ENCODE measurements at regions not wholly inside any gene's neighbourhood (a gene's known extent, or its start where the extent isn't known, plus 50 kb on each side); places are given as distances from the start of the nearest gene placed in this dataset.
"Not testable (repeated sequence)": the region's sequence is repeated elsewhere in the genome, so short reads cannot be mapped to it uniquely, and the experiment has no call there.

DNA sequence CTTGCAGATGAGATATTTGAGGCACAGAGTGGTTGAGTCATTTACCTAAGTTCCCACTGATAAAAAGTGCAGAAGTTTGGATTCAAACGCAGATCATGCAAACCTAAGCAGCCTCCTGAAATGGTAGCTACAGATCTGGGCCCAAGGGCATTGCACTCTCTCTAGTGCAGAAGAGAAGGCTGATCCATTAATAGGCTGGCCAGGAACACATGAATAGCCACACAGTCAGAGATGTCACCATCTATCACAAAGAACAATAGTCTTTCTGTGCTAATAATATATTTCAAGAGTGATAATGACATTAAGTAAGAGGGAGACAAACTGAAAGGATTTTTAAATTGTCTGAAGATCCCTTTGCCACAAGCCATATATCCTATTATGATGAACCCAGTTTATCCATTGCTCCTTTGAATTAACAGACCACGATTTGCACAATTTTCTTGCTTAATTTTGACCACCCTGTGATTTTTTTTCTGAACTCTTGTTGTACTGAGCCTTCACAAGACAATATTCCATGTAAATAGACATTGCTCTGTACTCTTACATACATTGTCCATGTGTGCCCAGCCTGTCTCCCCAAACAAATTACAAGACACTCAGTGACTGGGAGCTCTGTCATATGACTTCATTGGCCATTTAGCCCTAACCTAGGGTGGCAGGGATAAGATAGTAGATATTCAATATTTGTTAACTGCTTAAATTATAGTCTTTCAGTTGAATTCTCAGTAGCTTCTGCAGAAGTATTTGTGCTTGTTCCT is 112.4 kb upstream of the RBPJ start:
- DNase-seq (ENCODE audit: low read depth, low spot score) = no peak

DNA sequence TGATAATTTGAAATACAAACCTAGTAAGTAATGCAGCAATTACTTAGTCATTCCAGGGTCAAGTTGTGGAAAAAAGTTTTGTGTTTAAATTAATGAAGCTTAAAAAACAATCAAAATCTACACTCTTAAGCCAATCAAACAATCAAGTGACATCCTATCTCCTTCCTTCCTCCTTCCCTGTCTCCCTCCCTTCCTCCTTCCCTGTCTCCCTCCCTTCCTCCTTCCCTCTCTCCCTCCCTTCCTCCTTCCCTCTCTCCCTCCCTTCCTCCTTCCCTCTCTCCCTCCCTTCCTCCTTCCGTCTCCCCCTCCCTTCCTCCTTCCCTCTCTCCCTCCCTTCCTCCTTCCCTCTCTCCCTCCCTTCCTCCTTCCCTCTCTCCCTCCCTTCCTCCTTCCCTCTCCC is 111.4 kb upstream of the RBPJ start:
- not testable (repeated sequence) for DNase-seq (ENCODE audit: low read depth, low spot score)

DNA sequence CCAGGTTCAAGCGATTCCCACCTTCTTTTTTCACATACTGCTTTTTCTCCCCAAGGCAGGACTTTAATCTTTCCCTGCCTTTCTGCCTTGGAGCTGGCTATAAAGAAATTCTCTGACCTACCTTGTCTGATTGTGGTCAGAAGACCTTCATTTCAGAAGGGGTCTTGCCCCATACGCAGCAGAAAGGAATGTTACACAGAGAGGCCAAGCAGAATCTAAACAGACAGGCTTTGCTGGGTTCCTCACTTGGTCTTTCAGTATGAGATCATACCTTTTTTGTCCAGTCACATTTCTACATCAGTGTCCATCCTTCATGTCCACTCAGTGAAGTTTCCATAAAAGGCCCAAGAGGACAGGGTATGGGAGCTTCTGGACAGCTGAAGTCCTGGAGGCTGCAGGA is 108.3 kb upstream of the RBPJ start:
- no peak for DNase-seq (ENCODE audit: low read depth, low spot score)

DNA sequence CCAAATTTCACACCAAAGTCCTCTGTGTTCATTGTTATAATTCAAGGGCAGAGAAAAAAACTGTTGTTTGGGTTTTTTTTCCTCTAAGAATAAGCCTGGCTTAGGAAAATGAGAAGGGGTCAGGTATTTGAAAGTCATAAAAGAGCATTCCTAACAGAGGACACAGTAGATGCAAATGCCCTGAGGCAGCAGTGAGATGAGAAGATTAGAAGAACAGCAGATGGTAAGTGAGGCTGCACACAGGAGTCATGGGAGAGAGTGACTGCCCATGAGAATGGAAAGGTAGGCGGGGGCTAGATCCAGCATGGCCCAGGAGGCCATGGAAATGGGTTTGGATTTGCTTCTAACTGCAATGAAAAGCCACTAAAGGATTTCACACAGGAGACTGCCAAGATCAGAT is 107.5 kb upstream of the RBPJ start:
- no peak for DNase-seq (ENCODE audit: low read depth, low spot score)

DNA sequence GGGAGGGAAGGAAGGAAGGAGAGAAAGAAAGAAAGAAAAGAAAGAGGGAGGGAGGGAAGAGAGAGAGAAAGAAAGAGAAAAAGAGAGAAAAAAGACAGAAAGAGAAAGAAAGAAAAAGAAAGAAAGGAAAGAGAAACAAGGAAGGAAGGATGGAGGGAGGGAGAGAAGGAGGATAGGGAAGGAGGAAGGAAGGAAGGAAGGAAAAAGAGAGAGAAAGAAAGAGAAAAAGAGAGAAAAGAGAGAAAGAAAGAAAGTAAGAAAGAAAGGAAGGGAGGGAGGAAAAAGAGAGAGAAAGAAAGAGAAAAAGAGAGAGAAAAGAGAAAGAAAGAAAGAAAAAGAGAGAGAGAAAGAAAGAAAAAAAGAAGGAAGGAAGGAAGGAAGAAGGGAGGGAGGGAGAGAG is 105.8 kb upstream of the RBPJ start:
- DNase-seq (ENCODE audit: low read depth, low spot score) = no peak

DNA sequence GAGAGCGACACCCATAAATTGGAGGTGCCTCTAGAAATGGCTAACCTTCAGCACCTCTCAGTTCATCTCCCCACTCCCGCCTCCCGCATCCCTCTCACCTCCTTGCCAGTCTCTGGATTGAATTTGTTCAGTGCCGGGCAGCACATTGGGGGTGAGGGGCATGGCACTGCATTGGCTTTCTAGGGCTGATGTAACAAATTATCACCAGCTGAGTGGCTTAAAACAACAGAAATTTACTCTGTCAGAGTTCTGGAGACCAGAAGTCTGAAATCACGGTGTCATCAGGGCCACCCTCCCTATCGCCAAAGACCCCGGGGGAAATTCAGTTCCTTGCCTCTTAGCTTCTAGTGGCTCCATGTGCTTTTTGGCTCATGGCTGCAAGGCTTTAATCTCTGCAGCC is 105.1 kb upstream of the RBPJ start:
- no peak for DNase-seq (ENCODE audit: low read depth, low spot score)

DNA sequence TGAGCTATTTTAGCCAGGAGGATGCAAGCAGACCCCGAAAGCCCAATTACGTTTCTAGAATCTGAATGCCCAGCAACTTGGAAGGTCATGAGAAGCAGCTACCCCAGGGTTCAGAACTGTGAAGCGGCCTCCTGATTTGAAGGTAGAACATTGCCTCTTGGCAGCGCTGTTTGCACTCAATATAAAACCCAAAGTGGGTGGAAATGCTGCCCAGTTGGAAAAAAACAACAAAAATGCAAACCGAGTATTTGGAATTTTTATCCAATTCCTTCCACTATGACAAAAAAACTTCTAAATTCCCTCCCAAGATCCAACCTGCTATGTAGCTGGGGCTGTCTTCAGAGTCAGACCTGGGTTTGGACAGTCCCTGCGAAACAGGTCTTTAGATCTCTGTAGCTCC is 103.3 kb upstream of the RBPJ start:
- no peak for DNase-seq (ENCODE audit: low read depth, low spot score)

DNA sequence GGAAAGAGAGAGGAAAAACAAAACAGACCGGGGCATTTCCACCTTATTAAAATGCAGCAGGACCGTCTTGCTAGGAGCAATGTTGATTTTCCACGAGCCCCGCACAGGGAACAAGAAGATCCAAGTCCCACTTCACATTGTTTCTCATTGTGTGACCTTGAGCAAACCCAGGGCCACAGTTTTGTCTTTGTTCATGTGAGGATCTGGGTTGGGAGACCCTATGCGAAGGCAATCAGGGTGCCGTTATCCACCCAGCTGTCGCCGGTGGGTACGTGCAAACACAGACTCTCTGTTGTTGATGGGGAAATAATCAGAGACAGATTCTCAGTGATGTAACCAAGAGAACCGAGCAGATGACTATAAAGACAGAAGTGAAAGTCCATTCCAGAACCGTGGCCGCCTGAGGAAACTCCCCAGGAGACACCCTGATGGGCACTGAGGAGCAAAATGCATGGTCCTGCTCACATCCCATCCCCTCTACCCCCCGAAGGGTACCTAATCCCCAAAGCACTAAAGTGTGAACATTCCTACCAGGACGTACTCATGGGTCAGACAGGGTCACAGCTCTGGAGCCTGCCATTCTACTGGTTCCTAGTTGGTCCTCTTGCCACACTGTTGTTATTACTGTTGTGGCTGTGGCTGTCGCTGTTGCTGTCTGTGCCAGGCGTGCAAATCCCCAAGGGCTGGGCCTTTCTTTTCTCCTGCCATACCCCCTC is 102.7 kb upstream of the RBPJ start:
- no peak for DNase-seq (ENCODE audit: low read depth, low spot score)

DNA sequence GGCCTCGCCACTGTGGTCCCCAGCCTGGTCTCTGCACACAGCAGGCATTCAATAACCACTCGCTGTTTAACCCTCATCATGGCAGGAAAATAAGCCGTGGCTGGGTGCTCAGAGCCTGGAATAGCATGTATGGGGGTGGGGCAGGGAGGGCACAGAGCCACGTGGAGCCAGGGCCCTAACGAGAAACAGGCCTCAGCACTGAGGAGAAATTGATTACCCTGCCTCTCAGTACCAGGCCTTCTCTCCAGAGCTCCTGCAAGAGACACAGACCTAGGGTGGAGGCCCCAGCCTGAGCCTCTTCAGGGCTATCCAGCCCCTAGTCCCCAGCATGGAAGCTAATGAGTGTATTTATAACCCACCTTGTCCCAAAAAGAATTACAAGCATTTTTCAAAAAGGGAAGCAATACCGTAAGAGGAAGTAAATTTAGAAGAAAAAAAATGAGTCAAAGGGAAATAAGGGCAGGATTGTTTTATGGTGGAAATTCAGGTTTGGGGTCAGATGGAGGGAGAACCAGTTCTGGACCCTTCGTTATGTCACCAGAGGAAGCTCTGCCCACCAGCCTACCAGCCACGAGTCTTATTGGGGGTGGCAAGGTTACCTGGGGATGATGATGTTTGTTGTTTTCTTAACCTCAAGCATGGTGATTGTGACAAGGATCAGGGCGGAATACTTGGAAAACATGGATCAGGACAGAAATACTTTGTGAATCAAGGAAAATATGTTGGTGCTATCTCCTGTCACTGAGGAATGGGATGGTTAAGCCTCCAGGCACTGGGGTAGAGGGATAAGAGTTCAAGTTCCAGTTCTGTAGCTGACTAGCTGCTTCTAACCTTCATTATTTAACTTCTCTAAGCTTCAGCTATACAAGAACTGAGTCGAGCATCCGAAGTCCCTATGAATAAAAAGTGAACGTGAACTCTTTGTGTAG is 101.9 kb upstream of the RBPJ start:
- DNase-seq (ENCODE audit: low read depth, low spot score) = no peak

DNA sequence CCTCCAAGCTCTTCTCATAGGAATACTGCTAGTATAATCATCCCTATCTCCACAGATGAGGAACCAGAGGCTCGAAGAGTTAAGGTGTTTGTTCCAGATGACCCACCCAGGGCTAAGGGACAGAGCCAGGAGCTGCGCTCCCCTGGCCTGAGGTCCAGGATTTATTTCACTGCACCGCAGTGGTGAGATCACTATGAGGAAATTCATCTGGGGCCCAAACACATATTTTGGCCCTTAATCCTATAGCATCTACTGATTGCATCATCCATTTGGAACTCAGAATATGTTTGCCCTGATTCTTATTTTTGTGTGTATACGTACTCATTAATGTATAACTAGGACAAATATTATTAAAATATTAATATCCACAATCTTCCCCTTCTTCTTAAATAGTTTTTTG is 100.1 kb upstream of the RBPJ start:
- DNase-seq (ENCODE audit: low read depth, low spot score) = no peak

DNA sequence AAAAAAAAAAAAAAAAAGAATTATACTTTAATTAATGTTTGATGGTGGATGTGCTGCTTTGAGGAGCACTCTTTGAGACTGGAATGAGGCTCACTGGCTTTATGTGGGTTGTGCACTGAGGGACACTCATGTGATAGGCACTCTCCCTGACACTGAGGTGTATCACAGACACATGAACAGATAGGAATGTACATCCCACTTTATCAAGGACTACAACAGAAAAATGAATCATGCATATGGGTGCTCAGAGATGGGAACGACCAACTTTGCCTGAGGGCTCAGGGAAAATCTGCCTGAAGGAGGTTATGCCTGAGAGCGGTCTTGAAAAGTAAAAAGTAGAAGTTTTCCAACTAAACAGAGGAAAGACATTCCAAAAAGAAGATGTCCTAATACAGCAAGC is 97.7 kb upstream of the RBPJ start:
- DNase-seq (ENCODE audit: low read depth, low spot score) = no peak

DNA sequence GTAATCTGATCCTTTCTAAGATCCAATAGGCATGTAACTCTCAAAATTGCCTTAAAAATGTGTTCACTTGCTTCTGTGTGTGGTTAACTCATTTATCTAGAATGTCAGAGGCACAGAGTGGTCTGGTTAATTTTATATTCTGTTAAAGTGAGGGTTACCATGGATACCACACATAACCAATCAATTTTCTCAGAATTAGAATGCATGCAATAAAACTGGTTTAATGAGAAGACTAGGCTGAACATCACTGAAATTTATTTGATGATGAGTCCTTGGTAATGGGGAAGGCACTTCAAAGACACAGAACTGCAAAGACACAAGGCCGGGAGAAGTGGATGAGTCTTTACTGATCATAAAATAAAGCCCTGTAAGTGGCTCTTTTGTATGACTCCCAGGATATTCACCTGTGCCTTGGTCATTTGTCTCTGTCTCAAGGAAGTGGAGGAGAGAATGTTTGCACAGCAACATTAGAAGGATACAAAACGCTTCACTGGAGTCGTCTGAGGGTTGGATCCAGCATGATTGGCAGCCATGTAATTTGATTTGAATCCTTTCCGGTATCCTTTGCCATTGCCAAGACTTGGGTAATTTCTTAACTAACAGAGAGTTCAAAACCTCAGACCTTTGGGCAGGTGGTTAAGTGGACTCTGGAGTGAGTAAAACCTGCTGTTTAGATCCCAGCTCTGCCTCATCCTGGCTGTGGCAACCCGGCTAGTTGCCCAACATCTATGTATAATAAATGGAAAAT is 94.0 kb upstream of the RBPJ start:
- DNase-seq (ENCODE audit: low read depth, low spot score) = no peak

DNA sequence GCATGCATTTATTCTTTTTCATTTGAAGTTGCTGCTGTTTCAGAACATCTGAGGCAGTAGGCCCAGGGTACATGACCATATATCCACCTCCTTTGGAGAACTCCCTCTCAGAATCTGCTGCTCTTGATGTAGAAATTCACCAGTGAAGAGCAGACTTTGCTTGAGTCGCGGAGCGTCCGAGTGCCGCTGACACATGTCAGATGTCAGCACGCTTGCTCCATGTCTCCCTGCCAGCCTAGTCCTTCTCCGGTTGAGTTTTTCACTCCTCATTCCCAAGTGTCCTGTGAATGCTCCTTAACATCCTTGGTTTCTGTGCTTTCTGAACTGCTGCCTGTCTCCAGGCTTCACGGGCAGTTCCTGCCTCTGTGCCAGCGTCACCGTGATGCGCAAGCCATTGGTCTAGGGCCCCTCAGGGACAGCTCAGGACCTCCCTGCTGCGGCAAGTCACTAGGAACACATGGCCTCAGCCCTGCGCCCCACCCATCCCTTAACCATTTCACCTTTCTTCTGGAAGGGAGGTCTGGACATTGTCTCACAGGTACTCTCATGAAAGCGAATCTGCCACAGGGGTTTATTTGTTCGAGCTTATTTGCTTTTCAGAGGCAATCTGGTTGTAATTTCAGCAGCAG is 93.1 kb upstream of the RBPJ start:
- no peak for DNase-seq (ENCODE audit: low read depth, low spot score)

DNA sequence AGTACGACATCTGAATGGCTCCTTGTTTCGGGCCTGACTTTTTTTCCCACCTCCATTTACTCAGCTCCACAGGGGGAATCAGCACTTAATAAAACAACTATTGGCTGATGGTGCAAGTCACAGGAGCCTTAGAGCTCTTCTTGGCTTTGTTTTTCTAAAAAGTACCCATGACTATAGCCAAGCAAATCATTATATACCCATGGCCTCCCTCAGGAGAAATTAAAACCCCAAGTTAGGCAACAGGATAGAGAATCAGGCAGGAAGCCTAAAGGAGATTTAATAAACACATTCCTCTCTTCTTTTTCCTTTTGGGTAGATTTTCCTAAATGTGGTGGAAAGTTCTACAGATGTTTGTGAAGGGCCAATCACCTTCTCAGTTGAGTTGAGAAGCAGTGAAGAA is 91.9 kb upstream of the RBPJ start:
- no peak for DNase-seq (ENCODE audit: low read depth, low spot score)

DNA sequence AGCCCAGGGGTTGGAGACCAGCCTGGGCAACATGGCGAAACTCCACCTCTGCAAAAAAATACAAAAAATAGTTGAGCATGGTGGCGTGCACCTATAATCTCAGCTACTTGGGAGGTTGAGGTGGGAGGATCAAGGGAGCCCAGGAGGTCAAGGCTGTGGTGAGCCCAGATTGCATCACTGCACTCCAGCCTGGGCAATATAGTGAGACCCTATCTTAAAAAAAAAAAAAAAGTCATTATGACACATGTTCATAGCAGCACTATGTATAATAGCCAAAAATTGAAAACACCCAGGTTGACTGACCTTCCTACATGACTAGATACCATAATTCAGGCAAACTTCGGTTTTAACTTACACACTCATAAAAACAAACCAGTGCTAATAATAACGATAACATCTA is 90.8 kb upstream of the RBPJ start:
- no peak for DNase-seq (ENCODE audit: low read depth, low spot score)

DNA sequence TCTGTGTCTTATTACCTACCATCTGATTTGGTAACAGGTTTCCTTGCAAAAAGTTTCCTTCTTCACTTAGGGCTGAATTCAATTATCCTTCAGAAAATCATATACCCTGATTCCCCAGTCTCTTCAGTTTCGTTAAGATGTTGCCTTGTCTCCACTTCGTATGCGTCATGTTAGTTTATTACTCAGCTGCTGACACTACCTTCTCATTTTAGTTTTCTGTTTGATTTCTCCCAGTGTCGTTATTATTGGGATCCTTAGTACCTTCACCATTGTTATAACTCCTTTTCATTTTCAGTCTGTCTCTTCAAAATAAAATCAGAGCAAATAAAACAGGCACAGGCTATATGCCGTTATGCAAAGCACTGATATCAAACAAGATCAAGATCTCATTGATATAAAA is 87.5 kb upstream of the RBPJ start:
- DNase-seq (ENCODE audit: low read depth, low spot score) = no peak

DNA sequence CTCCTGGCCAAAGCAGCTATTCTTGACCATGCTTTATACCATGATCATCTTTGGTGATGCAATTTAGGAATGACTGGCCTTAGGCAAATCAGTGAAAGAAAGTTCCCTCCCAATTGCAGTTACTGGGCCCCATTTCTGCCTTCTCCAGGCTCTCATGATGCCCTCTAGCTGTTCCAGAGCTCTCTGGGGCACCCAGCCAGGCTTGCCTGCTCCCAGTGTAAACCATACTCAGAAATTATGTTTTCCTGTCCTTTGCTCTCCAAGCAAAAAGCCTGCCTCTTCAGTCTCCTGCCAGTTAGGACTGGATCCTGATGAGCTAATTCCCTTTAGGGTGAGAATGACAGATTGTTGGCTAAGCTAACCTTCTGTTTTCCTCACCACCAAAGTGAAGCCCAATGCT is 85.3 kb upstream of the RBPJ start:
- DNase-seq (ENCODE audit: low read depth, low spot score) = no peak

DNA sequence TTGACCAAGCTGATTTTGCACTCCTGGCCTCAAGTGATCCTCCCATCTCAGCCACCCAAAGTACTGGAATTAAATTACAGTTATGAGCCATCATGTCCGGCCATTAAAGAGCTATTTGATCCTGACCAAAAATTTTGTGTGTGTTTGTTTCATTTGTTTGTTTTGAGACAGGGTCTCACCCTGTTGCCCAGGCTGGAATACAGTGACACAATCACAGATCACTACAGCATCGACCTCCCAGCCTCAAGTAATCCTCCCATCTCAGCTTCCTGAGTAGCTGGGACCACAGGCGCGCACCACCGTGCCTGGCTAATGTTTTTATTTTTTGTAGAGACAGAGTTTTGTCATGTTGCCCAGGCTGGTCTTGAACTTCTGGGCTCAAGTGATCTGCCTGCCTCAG is 82.9 kb upstream of the RBPJ start:
- DNase-seq (ENCODE audit: low read depth, low spot score) = no peak

DNA sequence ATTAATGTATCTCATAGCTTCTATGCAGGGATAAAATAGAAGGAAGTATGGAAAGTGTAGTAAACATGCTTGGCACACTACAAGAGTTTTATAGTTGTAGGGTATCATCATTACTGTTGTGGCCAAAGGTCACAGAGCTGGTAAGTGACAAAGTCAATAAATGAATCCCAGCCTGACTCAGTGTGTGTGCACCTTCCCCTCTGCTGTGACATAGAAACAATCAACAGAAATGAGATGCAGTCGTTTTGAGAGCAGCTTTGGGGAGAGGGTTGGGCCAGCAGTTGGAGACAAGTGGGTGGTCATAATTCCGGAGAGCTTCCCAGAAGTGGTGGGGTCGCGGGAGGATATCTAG is 82.4 kb upstream of the RBPJ start:
- no peak for DNase-seq (ENCODE audit: low read depth, low spot score)

DNA sequence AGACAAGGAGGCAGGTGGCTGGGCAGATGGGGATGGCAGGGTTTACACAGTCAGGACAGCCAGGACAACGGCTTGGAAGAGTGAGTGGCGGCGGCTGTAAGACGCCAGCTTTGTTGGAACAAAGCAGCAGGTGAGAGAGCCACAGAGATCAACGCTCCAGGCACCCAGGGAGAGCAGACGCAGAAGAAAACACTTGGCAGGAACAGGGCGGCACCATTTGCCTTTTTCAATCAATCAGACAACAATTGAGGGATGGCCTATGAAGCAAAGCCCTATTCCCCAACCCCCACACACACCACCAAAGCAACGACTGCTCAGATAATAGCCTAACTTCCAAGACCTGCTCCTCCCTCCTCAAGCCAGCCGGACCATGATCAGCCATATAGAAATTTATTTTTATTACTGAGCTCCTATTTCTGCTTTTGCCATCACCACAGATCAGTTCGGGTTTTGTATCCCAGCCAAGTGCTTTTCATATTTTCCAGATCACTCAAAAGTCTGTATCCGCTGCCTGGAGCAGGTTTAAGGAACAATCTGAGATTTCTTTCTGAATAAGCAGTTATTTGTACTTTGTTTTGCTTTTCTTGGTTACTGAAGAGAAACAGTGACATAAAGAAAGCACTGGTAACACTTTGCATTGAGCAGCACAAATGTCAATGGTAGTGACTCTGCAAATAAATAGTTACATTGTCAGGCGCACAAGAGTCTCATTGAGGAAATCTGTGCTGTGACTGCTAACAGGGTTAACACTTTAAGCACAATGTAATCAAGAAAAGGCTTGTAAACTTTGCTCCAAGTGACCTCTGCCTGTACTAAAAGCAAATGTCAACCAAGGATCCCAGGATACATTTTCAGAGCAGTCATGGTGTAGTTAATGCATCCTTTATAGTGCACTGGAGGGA is 81.8 kb upstream of the RBPJ start:
- no peak for DNase-seq (ENCODE audit: low read depth, low spot score)
